Neural progenitor cell (in vitro differentiated cells): ENCODE measurements at regions not wholly inside any gene's neighbourhood (a gene's known extent, or its start where the extent isn't known, plus 50 kb on each side); places are given as distances from the start of the nearest gene placed in this dataset.

ENCODE experiments used
- CTCF ChIP-seq: fragments of 200-600 bp; sonication (generic); IDR thresholded peaks from 2 replicates; pipeline ENCODE4 v1.5.1; 2017; ENCODE audit warnings: antibody characterized with exemption, mild to moderate bottlenecking
- EZH2phosphoT487 ChIP-seq: fragments of 200-600 bp; sonication (generic); IDR thresholded peaks from 2 replicates; pipeline ENCODE4 v1.6.1; 2017; ENCODE audit warnings: antibody characterized with exemption

GRCh38 chr19:29113838-29114237 is 99.1 kb downstream of the UQCRFS1 start:
- TF ChIP-seq EZH2phosphoT487 (no peak), CTCF (no peak)
